ENCODE measurements at regions not wholly inside any gene's neighbourhood (a gene's known extent, or its start where the extent isn't known, plus 50 kb on each side); places are given as distances from the start of the nearest gene placed in this dataset.
"Not testable (repeated sequence)": the region's sequence is repeated elsewhere in the genome, so short reads cannot be mapped to it uniquely, and the experiment has no call there.

- TF ChIP-seq, protein P1, sequence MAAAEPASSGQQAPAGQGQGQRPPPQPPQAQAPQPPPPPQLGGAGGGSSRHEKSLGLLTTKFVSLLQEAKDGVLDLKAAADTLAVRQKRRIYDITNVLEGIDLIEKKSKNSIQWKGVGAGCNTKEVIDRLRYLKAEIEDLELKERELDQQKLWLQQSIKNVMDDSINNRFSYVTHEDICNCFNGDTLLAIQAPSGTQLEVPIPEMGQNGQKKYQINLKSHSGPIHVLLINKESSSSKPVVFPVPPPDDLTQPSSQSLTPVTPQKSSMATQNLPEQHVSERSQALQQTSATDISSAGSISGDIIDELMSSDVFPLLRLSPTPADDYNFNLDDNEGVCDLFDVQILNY (CRISPR knock-in tag; IDR thresholded peaks at IDR 0.05): no peak
- TF ChIP-seq RELA (CRISPR knock-in tag; IDR thresholded peaks at IDR 0.05; ENCODE audit: borderline replicate concordance): no peak
These were observed 639.0 kb upstream of the PRR20A start (continued) for GRCh38 chr13:56501750-56502149.

DNA sequence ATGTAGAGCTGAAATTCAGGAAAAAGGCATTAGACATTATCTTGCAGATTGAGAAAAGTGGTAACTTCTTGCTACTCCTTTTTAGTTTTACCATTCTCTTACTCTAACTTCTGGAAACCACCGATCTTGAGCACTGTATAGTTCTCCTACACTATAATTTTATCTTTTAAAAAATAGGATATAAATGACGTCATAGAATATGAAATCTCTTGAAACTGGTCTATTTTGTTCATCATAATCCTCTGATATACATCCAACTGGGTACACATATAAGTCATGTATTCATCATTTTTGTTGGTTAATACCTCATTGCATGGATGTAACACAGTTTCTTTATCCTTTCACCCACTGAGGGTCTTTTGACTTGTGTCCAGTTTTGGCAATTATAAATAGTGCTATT, 629.9 kb upstream of the PRR20A start:
- DNase-seq (ENCODE audit: low spot score) (no peak), ATAC-seq (no peak)
- Mint-ChIP-seq H3K36me3 (no peaks in the 10 kb centered on the region), H3K27ac (no peak overlapping the region), H3K27me3 (ENCODE audit: low read depth) (no peaks in the 10 kb centered on the region), H3K4me1 (peaks cover 54% of the 10 kb centered on the region), H3K4me3 (no peak overlapping the region), H3K9me3 (peaks cover 9% of the 10 kb centered on the region; the same call in 1 of the 2 replicates)
- TF ChIP-seq FOXP1 (CRISPR knock-in tag; IDR thresholded peaks at IDR 0.05; ENCODE audit: borderline replicate concordance) (no peak), NR2C2 (CRISPR knock-in tag; IDR thresholded peaks at IDR 0.05) (no peak), ATF1 (CRISPR knock-in tag; IDR thresholded peaks at IDR 0.05) (no peak), TEAD1 (CRISPR knock-in tag; IDR thresholded peaks at IDR 0.05) (no peak), HMGA2 (CRISPR knock-in tag; IDR thresholded peaks at IDR 0.05) (no peak)
- TF ChIP-seq, protein P2, sequence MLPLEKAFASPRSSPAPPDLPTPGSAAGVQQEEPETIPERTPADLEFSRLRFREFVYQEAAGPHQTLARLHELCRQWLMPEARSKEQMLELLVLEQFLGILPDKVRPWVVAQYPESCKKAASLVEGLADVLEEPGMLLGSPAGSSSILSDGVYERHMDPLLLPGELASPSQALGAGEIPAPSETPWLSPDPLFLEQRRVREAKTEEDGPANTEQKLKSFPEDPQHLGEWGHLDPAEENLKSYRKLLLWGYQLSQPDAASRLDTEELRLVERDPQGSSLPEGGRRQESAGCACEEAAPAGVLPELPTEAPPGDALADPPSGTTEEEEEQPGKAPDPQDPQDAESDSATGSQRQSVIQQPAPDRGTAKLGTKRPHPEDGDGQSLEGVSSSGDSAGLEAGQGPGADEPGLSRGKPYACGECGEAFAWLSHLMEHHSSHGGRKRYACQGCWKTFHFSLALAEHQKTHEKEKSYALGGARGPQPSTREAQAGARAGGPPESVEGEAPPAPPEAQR (CRISPR knock-in tag; IDR thresholded peaks at IDR 0.05): no peak
- CTCF ChIA-PET: no interaction called here
- POLR2A ChIA-PET: no interaction called here

- POLR2A ChIA-PET; ATAC-seq; H3K36me3 Mint-ChIP-seq; H3K9me3 Mint-ChIP-seq; DNase-seq (ENCODE audit: low spot score); H3K4me3 Mint-ChIP-seq; CTCF ChIA-PET; H3K27me3 Mint-ChIP-seq (ENCODE audit: low read depth): not testable (repeated sequence)
- 0 out of 2 replicates have a peak, but pooled peaks have one; percentile 46 for TF ChIP-seq ZNF121 (CRISPR knock-in tag; IDR thresholded peaks at IDR 0.05)
- H3K27ac Mint-ChIP-seq: peak overlapping the region; percentile 63
- peaks cover 48% of the 10 kb centered on the region for H3K4me1 Mint-ChIP-seq
These were observed 628.4 kb upstream of the PRR20A start for GRCh38 chr13:56512336-56512735.

DNA sequence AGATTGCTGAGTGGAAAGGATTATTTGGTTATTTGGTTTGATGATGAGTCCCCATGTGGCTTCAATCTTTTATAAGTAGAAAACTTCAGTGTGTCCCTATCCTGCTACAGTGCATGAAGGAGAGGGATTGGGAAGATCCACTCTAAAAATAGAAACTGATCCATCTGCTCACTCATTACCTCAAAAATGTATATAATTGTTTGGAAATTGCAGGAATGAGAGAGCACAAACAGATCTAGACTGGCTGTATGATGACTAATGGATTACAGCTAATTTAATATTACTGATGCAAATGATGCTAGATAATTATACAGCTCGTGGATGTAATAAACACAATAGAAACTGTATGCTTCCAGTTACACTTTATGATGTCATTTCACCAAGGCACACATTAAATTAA, 625.3 kb upstream of the PRR20A start:
- ChIA-PET POLR2A (no interaction called here), CTCF (no interaction called here)
- Mint-ChIP-seq H3K4me3 (no peak overlapping the region), H3K27me3 (ENCODE audit: low read depth) (no peaks in the 10 kb centered on the region), H3K4me1 (peaks cover 22% of the 10 kb centered on the region), H3K36me3 (no peaks in the 10 kb centered on the region; the same call in 1 of the 2 replicates), H3K27ac (no peak overlapping the region), H3K9me3 (peaks cover 11% of the 10 kb centered on the region)
- ATAC-seq: no peak
- no peak for DNase-seq (ENCODE audit: low spot score)
- TF ChIP-seq, protein P2 (CRISPR knock-in tag; IDR thresholded peaks at IDR 0.05): no peak
- TF ChIP-seq ZNF416 (CRISPR knock-in tag; IDR thresholded peaks at IDR 0.05) (no peak), SMAD3 (CRISPR knock-in tag; IDR thresholded peaks at IDR 0.05; ENCODE audit: borderline replicate concordance) (no peak), ATF1 (CRISPR knock-in tag; IDR thresholded peaks at IDR 0.05) (no peak), AR (CRISPR knock-in tag; IDR thresholded peaks at IDR 0.05) (no peak), CREB1 (CRISPR knock-in tag; IDR thresholded peaks at IDR 0.05) (no peak), MXD4 (CRISPR knock-in tag; IDR thresholded peaks at IDR 0.05; ENCODE audit: borderline replicate concordance) (no peak), NFATC4 (CRISPR knock-in tag; IDR thresholded peaks at IDR 0.05) (no peak)
- TF ChIP-seq, protein P3, sequence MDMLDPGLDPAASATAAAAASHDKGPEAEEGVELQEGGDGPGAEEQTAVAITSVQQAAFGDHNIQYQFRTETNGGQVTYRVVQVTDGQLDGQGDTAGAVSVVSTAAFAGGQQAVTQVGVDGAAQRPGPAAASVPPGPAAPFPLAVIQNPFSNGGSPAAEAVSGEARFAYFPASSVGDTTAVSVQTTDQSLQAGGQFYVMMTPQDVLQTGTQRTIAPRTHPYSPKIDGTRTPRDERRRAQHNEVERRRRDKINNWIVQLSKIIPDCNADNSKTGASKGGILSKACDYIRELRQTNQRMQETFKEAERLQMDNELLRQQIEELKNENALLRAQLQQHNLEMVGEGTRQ (CRISPR knock-in tag; IDR thresholded peaks at IDR 0.05): no peak
- TF ChIP-seq, protein P4, sequence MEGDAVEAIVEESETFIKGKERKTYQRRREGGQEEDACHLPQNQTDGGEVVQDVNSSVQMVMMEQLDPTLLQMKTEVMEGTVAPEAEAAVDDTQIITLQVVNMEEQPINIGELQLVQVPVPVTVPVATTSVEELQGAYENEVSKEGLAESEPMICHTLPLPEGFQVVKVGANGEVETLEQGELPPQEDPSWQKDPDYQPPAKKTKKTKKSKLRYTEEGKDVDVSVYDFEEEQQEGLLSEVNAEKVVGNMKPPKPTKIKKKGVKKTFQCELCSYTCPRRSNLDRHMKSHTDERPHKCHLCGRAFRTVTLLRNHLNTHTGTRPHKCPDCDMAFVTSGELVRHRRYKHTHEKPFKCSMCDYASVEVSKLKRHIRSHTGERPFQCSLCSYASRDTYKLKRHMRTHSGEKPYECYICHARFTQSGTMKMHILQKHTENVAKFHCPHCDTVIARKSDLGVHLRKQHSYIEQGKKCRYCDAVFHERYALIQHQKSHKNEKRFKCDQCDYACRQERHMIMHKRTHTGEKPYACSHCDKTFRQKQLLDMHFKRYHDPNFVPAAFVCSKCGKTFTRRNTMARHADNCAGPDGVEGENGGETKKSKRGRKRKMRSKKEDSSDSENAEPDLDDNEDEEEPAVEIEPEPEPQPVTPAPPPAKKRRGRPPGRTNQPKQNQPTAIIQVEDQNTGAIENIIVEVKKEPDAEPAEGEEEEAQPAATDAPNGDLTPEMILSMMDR (IDR thresholded peaks at IDR 0.05): no peak
